ENCODE measurements at regions not wholly inside any gene's neighbourhood (a gene's known extent, or its start where the extent isn't known, plus 50 kb on each side); places are given as distances from the start of the nearest gene placed in this dataset.

DNA sequence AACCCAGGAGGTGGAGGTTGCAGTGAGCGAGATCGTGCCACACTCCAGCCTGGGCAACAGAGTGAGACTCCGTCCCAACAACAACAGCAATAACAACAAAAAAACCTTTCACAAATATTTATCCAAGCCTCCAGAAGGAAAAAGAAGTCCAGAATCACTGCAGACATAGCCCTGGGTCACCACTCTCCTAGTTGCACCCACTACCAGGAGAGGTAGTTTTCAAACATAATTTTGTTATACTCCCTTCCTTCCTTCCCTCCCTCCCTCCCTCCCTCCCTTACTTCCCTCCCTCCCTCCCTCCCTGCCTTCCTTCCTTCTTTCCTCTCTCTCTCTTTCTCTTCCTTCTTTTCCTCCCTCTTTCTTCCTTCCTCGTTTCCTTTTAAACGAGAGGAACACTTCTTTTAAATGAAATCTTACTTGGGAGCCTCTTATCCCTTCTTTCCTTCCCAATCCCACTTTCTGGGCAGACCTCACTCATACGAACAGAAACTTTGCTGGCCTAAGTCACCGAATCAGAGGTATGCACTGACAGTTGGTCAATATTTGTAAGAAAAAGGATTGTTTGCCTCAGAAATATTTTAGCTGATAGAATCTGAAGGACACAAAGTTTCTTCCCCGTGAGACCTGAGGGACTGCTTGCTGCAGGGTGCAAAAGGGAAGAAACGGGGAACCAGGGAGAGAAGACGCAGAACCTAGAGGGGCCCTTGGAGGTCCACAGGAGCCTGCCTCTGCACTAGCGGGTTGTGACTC, 88.1 kb upstream of the AGAP1 start:
- H3K4me3 ChIP-seq, result no peak overlapping the region
- H3K27me3 ChIP-seq, result no peaks in the 10 kb centered on the region
- 79% methylated on average over 11 of the region's 11 CpGs for WGBS
- no peak overlapping the region for H3K27ac ChIP-seq (replicated peaks in 1 of 4)
- no peak for DNase-seq (ENCODE audit: extremely low spot score)
- intact Hi-C loops (cut with DNase I), result no loop called here
- H3K4me1 ChIP-seq, result peaks cover 0 to 6% (median 0%) of the 10 kb centered on the region in 4 donors
- H3K36me3 ChIP-seq, result no peaks in the 10 kb centered on the region
- no peak for TF ChIP-seq POLR2A (IDR thresholded peaks at IDR 0.05; ENCODE audit: low read depth)
- no peak for TF ChIP-seq POLR2AphosphoS5 (IDR thresholded peaks at IDR 0.05)
- TF ChIP-seq, protein P1, sequence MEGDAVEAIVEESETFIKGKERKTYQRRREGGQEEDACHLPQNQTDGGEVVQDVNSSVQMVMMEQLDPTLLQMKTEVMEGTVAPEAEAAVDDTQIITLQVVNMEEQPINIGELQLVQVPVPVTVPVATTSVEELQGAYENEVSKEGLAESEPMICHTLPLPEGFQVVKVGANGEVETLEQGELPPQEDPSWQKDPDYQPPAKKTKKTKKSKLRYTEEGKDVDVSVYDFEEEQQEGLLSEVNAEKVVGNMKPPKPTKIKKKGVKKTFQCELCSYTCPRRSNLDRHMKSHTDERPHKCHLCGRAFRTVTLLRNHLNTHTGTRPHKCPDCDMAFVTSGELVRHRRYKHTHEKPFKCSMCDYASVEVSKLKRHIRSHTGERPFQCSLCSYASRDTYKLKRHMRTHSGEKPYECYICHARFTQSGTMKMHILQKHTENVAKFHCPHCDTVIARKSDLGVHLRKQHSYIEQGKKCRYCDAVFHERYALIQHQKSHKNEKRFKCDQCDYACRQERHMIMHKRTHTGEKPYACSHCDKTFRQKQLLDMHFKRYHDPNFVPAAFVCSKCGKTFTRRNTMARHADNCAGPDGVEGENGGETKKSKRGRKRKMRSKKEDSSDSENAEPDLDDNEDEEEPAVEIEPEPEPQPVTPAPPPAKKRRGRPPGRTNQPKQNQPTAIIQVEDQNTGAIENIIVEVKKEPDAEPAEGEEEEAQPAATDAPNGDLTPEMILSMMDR (IDR thresholded peaks at IDR 0.05), result no peak
- no peak for TF ChIP-seq EP300 (IDR thresholded peaks at IDR 0.05)
- no peaks in the 10 kb centered on the region for H3K9me3 ChIP-seq

DNA sequence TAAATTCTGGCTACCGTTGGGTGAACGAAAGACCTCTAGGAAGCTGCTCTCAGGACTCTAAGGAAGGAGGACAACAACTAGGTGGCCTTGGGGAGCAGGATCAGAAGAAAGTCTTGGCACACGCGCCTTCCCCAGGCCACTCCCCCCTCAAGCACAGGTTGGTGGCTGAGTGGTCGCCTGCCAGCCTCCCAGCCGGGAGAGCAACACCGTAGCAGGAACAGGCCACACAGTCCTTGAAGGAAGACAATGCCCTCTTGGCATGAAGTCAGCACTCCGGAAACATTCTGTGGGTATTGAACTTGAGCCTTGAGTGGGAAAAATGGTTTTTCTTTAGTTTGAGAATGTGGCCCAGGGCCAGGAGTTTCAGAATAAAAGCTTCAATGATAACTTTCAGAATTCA, 87.4 kb upstream of the AGAP1 start:
- intact Hi-C loops (cut with DNase I), result no loop called here
- Histone ChIP-seq H3K36me3 (no peaks in the 10 kb centered on the region), H3K9me3 (no peaks in the 10 kb centered on the region), H3K27ac (replicated peaks in 1 of 4) (no peak overlapping the region), H3K27me3 (no peaks in the 10 kb centered on the region), H3K4me1 (peaks cover 0 to 6% (median 0%) of the 10 kb centered on the region in 4 donors), H3K4me3 (no peak overlapping the region)
- 83% methylated on average over 8 of the region's 8 CpGs for WGBS
- TF ChIP-seq, protein P1 (IDR thresholded peaks at IDR 0.05), result no peak
- TF ChIP-seq POLR2AphosphoS5 (IDR thresholded peaks at IDR 0.05) (no peak), EP300 (IDR thresholded peaks at IDR 0.05) (no peak), POLR2A (IDR thresholded peaks at IDR 0.05; ENCODE audit: low read depth) (no peak)
- no peak for DNase-seq (ENCODE audit: extremely low spot score)

DNA sequence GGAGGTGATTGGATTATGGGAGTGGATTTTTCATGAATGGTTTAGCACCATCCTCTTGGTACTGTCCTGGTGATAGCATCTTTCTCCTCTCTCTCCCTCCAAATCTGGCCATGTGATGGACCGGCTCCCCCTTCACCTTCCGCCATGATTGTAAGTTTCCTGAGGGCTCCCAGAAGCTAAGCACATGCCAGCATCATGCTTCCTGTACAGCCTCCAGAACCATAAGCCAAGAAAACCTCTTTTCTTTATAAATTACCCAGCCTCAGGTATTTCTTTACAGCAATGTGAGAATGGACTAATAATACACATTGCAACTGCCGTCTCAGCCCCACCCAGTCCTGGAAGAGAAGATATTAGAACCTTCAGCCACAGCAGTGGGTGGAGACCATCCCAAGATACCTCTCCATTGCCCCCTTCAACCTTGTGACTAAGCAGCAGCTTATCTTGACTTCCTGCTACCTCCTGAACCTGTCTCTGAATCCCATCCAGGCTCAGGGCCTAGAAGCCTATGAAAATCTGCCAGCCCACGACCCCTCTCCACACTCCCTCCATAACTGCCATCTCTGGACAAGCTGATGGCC, 81.8 kb upstream of the AGAP1 start:
- peaks cover 0 to 9% (median 0%) of the 10 kb centered on the region in 4 donors for H3K4me1 ChIP-seq
- no peak overlapping the region for H3K4me3 ChIP-seq
- WGBS, result 88% methylated on average over 4 of the region's 4 CpGs
- H3K27me3 ChIP-seq, result no peaks in the 10 kb centered on the region
- intact Hi-C loops (cut with DNase I), result no loop called here
- DNase-seq (ENCODE audit: extremely low spot score), result no peak
- no peaks in the 10 kb centered on the region for H3K9me3 ChIP-seq
- no peak overlapping the region for H3K27ac ChIP-seq (replicated peaks in 1 of 4)
- no peak for TF ChIP-seq POLR2A (IDR thresholded peaks at IDR 0.05; ENCODE audit: low read depth)
- no peak for TF ChIP-seq POLR2AphosphoS5 (IDR thresholded peaks at IDR 0.05)
- TF ChIP-seq, protein P1 (IDR thresholded peaks at IDR 0.05), result no peak
- no peak for TF ChIP-seq EP300 (IDR thresholded peaks at IDR 0.05)
- H3K36me3 ChIP-seq, result no peaks in the 10 kb centered on the region

DNA sequence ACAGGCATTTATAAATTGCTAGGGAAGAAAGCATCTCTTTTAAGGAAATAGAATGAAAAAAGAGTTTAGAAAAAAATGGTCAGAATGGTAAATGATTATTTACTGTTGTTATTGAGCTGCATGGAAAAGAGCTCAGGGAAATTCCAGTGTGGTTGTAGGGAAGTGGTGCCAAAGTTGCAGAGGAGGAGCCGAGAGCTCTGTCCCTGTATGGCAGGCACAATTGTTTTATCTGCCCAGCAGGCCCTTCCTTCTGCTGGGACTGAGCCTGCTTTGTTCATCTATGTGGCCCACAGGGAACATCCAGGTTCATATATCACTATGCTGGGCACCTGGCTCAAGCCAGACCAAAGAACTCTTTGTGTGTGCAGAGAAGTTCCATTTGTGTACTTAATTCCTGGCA, 80.8 kb upstream of the AGAP1 start:
- TF ChIP-seq, protein P1 (IDR thresholded peaks at IDR 0.05), result no peak
- TF ChIP-seq POLR2A (IDR thresholded peaks at IDR 0.05; ENCODE audit: low read depth) (no peak), POLR2AphosphoS5 (IDR thresholded peaks at IDR 0.05) (no peak), EP300 (IDR thresholded peaks at IDR 0.05) (no peak)
- no peak overlapping the region for H3K27ac ChIP-seq (replicated peaks in 1 of 4)
- peaks cover 0 to 9% (median 0%) of the 10 kb centered on the region in 4 donors for H3K4me1 ChIP-seq
- H3K36me3 ChIP-seq, result no peaks in the 10 kb centered on the region
- no peaks in the 10 kb centered on the region for H3K27me3 ChIP-seq
- intact Hi-C loops (cut with DNase I), result no loop called here
- no peak overlapping the region for H3K4me3 ChIP-seq
- H3K9me3 ChIP-seq, result no peaks in the 10 kb centered on the region
- DNase-seq (ENCODE audit: extremely low spot score), result no peak
- WGBS, result 64% methylated on average over 1 of the region's 1 CpG
